Mesendoderm (in vitro differentiated cells): ENCODE measurements at regions not wholly inside any gene's neighbourhood (a gene's known extent, or its start where the extent isn't known, plus 50 kb on each side); places are given as distances from the start of the nearest gene placed in this dataset.

Experiments
- DNase-seq: peaks from one replicate; pipeline ENCODE4 v3.0.0; 2013
- H2AK5ac ChIP-seq: 2 replicates; pipeline ENCODE4 v1.6.1; 2013; ENCODE audit warnings: low read length, inconsistent platforms
- H2BK120ac ChIP-seq: 2 replicates; pipeline ENCODE4 v1.6.1; 2013; ENCODE audit warnings: low read depth, mild to moderate bottlenecking, low read length, moderate library complexity, mixed read lengths
- H2BK15ac ChIP-seq: replicated peaks from 2 replicates; pipeline ENCODE4 v1.6.1; 2013; ENCODE audit warnings: low read depth, mild to moderate bottlenecking, moderate library complexity
- H2BK5ac ChIP-seq: 2 replicates; pipeline ENCODE4 v1.6.1; 2013; ENCODE audit warnings: low read length, inconsistent platforms
- H3K18ac ChIP-seq: 2 replicates; pipeline ENCODE4 v1.6.1; 2013; ENCODE audit warnings: mild to moderate bottlenecking, low read length, mixed read lengths
- H3K23ac ChIP-seq: one replicate; pipeline ENCODE4 v1.6.1; 2013; ENCODE audit warnings: low read length
- H3K27ac ChIP-seq: 2 replicates; pipeline ENCODE4 v1.5.1; 2013; ENCODE audit warnings: low read depth, mild to moderate bottlenecking, inconsistent platforms, low read length, moderate library complexity
- H3K27me3 ChIP-seq: 2 replicates; pipeline ENCODE4 v1.6.1; 2013; ENCODE audit warnings: low read length, control low read depth, mild to moderate bottlenecking, inconsistent platforms; ENCODE audit not compliant: insufficient read depth, poor library complexity
- H3K36me3 ChIP-seq: 2 replicates; pipeline ENCODE4 v1.6.1; 2013; ENCODE audit warnings: low read length, inconsistent platforms; ENCODE audit not compliant: control insufficient read depth, insufficient read depth
- H3K4ac ChIP-seq: one replicate; pipeline ENCODE4 v1.6.1; 2013; ENCODE audit warnings: low read depth, mild to moderate bottlenecking, low read length, moderate library complexity
- H3K4me1 ChIP-seq: 2 replicates; pipeline ENCODE4 v1.6.1; 2013; ENCODE audit warnings: low read depth, low read length, inconsistent platforms; ENCODE audit not compliant: control insufficient read depth
- H3K4me2 ChIP-seq: 2 replicates; pipeline ENCODE4 v1.6.1; 2013; ENCODE audit warnings: low read length
- H3K4me3 ChIP-seq: 2 replicates; pipeline ENCODE4 v1.5.1; 2013; ENCODE audit warnings: mild to moderate bottlenecking, low read length
- H3K56ac ChIP-seq: one replicate; pipeline ENCODE4 v1.6.1; 2013; ENCODE audit warnings: low read length
- H3K79me1 ChIP-seq: 2 replicates; pipeline ENCODE4 v1.6.1; 2013; ENCODE audit warnings: low read length, inconsistent platforms
- H3K79me2 ChIP-seq: 2 replicates; pipeline ENCODE4 v1.6.1; 2013; ENCODE audit warnings: mild to moderate bottlenecking, low read length; ENCODE audit not compliant: control insufficient read depth, insufficient read depth
- H3K9ac ChIP-seq: 2 replicates; pipeline ENCODE4 v1.6.1; 2013; ENCODE audit warnings: low read length, inconsistent platforms
- H4K5ac ChIP-seq: one replicate; pipeline ENCODE4 v1.6.1; 2013; ENCODE audit warnings: low read length
- H4K8ac ChIP-seq: one replicate; pipeline ENCODE4 v1.6.1; 2013; ENCODE audit warnings: low read depth, mild to moderate bottlenecking, control low read depth, low read length, moderate library complexity
- WGBS: extraction: QIAGEN DNeasy Blood & Tissue Kit; methylation state at CpG from one replicate; pipeline ENCODE4 v1.1.7; 2013; ENCODE audit warnings: low lambda C conversion rate, missing lambda C conversion rate; ENCODE audit not compliant: insufficient coverage; ENCODE audit errors: extremely low coverage; 5-methylcytosine and 5-hydroxymethylcytosine counted together

GRCh38 chr4:184575306-184575705 is 73.9 kb downstream of the CASP3 start:
- DNase-seq, result no peak
- no peak overlapping the region for H4K8ac ChIP-seq
- no peak overlapping the region for H3K18ac ChIP-seq
- H3K27ac ChIP-seq, result no peak overlapping the region
- no peaks in the 10 kb centered on the region for H3K27me3 ChIP-seq
- no peak overlapping the region for H2BK15ac ChIP-seq
- no peak overlapping the region for H3K56ac ChIP-seq
- no peaks in the 10 kb centered on the region for H3K79me2 ChIP-seq
- H3K9ac ChIP-seq, result no peak overlapping the region
- no CpG with 5 or more reads among the region's 1 CpG for WGBS
- no peak overlapping the region for H3K4me2 ChIP-seq
- H3K23ac ChIP-seq, result no peak overlapping the region
- H3K79me1 ChIP-seq, result no peaks in the 10 kb centered on the region
- no peak overlapping the region for H3K4me3 ChIP-seq
- H2AK5ac ChIP-seq, result no peak overlapping the region
- H2BK120ac ChIP-seq, result no peak overlapping the region
- no peak overlapping the region for H4K5ac ChIP-seq
- no peak overlapping the region for H2BK5ac ChIP-seq
- H3K4ac ChIP-seq, result no peak overlapping the region
- no peaks in the 10 kb centered on the region for H3K4me1 ChIP-seq
- no peaks in the 10 kb centered on the region for H3K36me3 ChIP-seq

GRCh38 chr4:184574861-184575260 is 74.4 kb downstream of the CASP3 start:
- Histone ChIP-seq H3K23ac (no peak overlapping the region), H3K4me3 (no peak overlapping the region), H2BK5ac (no peak overlapping the region), H2AK5ac (no peak overlapping the region), H3K36me3 (no peaks in the 10 kb centered on the region), H3K79me1 (no peaks in the 10 kb centered on the region), H3K56ac (no peak overlapping the region), H3K27me3 (no peaks in the 10 kb centered on the region), H4K8ac (no peak overlapping the region), H2BK120ac (no peak overlapping the region), H3K79me2 (no peaks in the 10 kb centered on the region), H3K18ac (no peak overlapping the region), H3K4ac (no peak overlapping the region), H3K4me2 (no peak overlapping the region), H3K9ac (no peak overlapping the region), H3K27ac (no peak overlapping the region), H3K4me1 (no peaks in the 10 kb centered on the region), H4K5ac (no peak overlapping the region), H2BK15ac (no peak overlapping the region)
- no peak for DNase-seq
- WGBS, result no CpG with 5 or more reads among the region's 5 CpGs

GRCh38 chr4:184573701-184574100 is 75.5 kb downstream of the CASP3 start:
- Histone ChIP-seq H3K27me3 (no peaks in the 10 kb centered on the region), H4K5ac (no peak overlapping the region), H3K23ac (no peak overlapping the region), H3K36me3 (no peaks in the 10 kb centered on the region), H4K8ac (no peak overlapping the region), H3K27ac (no peak overlapping the region), H3K4me3 (no peak overlapping the region), H2BK5ac (no peak overlapping the region), H2BK15ac (no peak overlapping the region), H3K79me2 (no peaks in the 10 kb centered on the region), H3K79me1 (no peaks in the 10 kb centered on the region), H3K18ac (no peak overlapping the region), H3K4ac (no peak overlapping the region), H2BK120ac (no peak overlapping the region), H3K56ac (no peak overlapping the region), H3K4me1 (no peaks in the 10 kb centered on the region), H2AK5ac (no peak overlapping the region), H3K4me2 (no peak overlapping the region), H3K9ac (no peak overlapping the region)
- no CpG with 5 or more reads among the region's 2 CpGs for WGBS
- DNase-seq, result no peak

- Histone ChIP-seq H3K27ac (no peak overlapping the region), H3K27me3 (no peaks in the 10 kb centered on the region), H2BK15ac (no peak overlapping the region), H2BK5ac (no peak overlapping the region), H2AK5ac (no peak overlapping the region), H3K56ac (no peak overlapping the region), H3K4me2 (no peak overlapping the region), H3K9ac (no peak overlapping the region), H3K36me3 (no peaks in the 10 kb centered on the region), H3K23ac (no peak overlapping the region), H3K79me2 (no peaks in the 10 kb centered on the region), H3K4me3 (no peak overlapping the region), H3K4me1 (no peaks in the 10 kb centered on the region), H3K4ac (no peak overlapping the region), H4K8ac (no peak overlapping the region), H2BK120ac (no peak overlapping the region), H3K18ac (no peak overlapping the region), H4K5ac (no peak overlapping the region), H3K79me1 (no peaks in the 10 kb centered on the region)
- DNase-seq, result no peak
- WGBS, result no CpG with 5 or more reads among the region's 6 CpGs
Observed at GRCh38 chr4:184568770-184569169, 80.5 kb downstream of the CASP3 start.

GRCh38 chr4:184563621-184564020 is 85.6 kb downstream of the CASP3 start:
- no peak overlapping the region for H2AK5ac ChIP-seq
- peak; percentile 6 for DNase-seq
- no peaks in the 10 kb centered on the region for H3K4me1 ChIP-seq
- no peak overlapping the region for H2BK15ac ChIP-seq
- no peak overlapping the region for H3K56ac ChIP-seq
- WGBS, result no CpG with 5 or more reads among the region's 3 CpGs
- no peak overlapping the region for H3K9ac ChIP-seq
- H3K4me2 ChIP-seq, result no peak overlapping the region
- no peak overlapping the region for H3K23ac ChIP-seq
- H2BK120ac ChIP-seq, result no peak overlapping the region
- no peaks in the 10 kb centered on the region for H3K36me3 ChIP-seq
- H4K5ac ChIP-seq, result no peak overlapping the region
- H3K27me3 ChIP-seq, result no peaks in the 10 kb centered on the region
- no peak overlapping the region for H3K4me3 ChIP-seq
- H3K18ac ChIP-seq, result no peak overlapping the region
- H3K27ac ChIP-seq, result no peak overlapping the region
- H3K4ac ChIP-seq, result no peak overlapping the region
- no peak overlapping the region for H2BK5ac ChIP-seq
- H3K79me2 ChIP-seq, result no peaks in the 10 kb centered on the region
- H3K79me1 ChIP-seq, result no peaks in the 10 kb centered on the region
- no peak overlapping the region for H4K8ac ChIP-seq

GRCh38 chr4:184558996-184559395 is 84.6 kb upstream of the IRF2 start:
- no peak overlapping the region for H2AK5ac ChIP-seq
- H2BK120ac ChIP-seq, result no peak overlapping the region
- H3K79me1 ChIP-seq, result no peaks in the 10 kb centered on the region
- no peak overlapping the region for H2BK5ac ChIP-seq
- no peaks in the 10 kb centered on the region for H3K36me3 ChIP-seq
- H4K5ac ChIP-seq, result no peak overlapping the region
- H3K27ac ChIP-seq, result no peak overlapping the region
- H4K8ac ChIP-seq, result no peak overlapping the region
- no peak for DNase-seq
- H3K79me2 ChIP-seq, result no peaks in the 10 kb centered on the region
- H2BK15ac ChIP-seq, result no peak overlapping the region
- H3K4me1 ChIP-seq, result no peaks in the 10 kb centered on the region
- H3K4me2 ChIP-seq, result no peak overlapping the region
- no CpG with 5 or more reads among the region's 7 CpGs for WGBS
- no peak overlapping the region for H3K9ac ChIP-seq
- H3K4ac ChIP-seq, result no peak overlapping the region
- H3K56ac ChIP-seq, result no peak overlapping the region
- H3K23ac ChIP-seq, result no peak overlapping the region
- H3K27me3 ChIP-seq, result no peaks in the 10 kb centered on the region
- H3K4me3 ChIP-seq, result no peak overlapping the region
- H3K18ac ChIP-seq, result no peak overlapping the region
